ENCODE measurements at regions not wholly inside any gene's neighbourhood (a gene's known extent, or its start where the extent isn't known, plus 50 kb on each side); places are given as distances from the start of the nearest gene placed in this dataset.

DNA sequence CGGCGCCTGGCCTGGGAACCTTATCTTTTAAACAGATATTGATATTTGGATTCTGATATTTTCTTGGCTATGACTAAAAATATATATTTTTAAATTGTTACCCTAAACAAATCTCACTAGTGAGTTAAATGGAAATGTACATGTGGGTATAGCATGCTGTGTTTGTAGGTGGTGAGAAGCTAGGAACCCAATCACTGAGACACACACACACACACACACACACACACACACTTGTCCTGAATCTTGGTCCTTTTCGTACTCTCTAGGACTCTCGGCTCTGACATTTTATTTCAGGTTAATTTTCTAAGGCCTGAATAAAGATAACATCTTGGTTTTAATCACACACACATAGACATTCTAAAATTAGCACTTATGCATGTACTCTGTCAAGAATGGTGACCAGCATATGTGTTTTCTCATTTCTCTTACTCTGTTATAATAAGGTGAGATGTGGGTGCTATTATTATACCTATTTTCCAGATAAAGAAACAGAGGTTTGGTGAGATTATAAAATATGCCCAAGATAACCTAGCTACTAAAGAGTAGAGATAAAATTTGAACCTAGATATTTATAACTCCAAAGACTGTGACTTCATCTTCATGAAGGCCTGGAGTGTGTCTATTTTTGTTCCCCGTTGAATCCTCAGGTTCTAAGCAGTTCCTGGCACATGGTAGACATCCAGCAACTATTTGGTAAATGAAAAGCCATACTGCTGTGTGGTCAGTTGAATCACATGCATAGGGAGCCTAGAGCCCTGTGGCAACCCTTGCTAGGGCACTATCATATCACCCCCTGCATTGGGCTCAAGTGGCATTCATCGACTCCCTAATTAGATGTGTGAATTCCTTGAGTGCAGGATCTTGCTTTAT lies 85.0 kb upstream of the RAB3GAP2 start:
- no peak for TF ChIP-seq POLR2A (IDR thresholded peaks at IDR 0.05)
- TF ChIP-seq, protein P1, sequence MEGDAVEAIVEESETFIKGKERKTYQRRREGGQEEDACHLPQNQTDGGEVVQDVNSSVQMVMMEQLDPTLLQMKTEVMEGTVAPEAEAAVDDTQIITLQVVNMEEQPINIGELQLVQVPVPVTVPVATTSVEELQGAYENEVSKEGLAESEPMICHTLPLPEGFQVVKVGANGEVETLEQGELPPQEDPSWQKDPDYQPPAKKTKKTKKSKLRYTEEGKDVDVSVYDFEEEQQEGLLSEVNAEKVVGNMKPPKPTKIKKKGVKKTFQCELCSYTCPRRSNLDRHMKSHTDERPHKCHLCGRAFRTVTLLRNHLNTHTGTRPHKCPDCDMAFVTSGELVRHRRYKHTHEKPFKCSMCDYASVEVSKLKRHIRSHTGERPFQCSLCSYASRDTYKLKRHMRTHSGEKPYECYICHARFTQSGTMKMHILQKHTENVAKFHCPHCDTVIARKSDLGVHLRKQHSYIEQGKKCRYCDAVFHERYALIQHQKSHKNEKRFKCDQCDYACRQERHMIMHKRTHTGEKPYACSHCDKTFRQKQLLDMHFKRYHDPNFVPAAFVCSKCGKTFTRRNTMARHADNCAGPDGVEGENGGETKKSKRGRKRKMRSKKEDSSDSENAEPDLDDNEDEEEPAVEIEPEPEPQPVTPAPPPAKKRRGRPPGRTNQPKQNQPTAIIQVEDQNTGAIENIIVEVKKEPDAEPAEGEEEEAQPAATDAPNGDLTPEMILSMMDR (IDR thresholded peaks at IDR 0.05): no peak

Data from esophagus squamous epithelium (tissue), 4 donors.